RPMI7951 (cell line): ENCODE measurements at regions not wholly inside any gene's neighbourhood (a gene's known extent, or its start where the extent isn't known, plus 50 kb on each side); places are given as distances from the start of the nearest gene placed in this dataset.

Source experiments
- DNase-seq: peaks from one replicate; pipeline ENCODE4 v3.0.0-alpha.2; 2012; ENCODE audit warnings: low read depth

DNA sequence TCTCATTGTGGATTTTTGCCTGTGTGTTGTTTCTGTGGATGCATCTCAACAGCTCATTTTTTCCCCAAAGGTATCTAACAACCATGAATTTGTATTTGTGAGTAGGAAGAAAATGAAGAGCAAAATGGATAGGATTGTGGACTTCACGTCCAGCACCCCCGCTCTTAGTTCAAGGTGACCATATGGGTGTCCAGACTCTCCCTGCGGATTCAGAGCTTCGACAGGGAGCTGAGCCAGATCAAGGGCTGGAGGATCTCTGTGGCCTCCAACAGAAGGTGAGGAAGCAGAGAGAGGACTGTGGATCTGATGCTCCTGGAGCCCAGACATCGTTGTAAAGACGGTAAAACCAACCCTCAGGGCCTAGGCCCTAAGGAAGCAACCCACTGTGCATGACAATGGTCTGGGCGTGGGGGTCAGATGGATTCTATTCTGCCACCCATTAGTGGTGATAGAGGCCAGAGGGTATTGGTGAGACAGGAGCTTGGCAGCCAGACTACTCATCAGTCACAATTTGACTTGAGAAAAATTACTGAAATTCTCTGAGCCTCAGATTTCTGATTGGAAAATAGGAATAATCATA lies 659.7 kb upstream of the TMEM132C start:
- no peak for DNase-seq

GRCh38 chr12:127608359-127608758 lies 658.6 kb upstream of the TMEM132C start:
- peak; percentile 12 for DNase-seq

DNA sequence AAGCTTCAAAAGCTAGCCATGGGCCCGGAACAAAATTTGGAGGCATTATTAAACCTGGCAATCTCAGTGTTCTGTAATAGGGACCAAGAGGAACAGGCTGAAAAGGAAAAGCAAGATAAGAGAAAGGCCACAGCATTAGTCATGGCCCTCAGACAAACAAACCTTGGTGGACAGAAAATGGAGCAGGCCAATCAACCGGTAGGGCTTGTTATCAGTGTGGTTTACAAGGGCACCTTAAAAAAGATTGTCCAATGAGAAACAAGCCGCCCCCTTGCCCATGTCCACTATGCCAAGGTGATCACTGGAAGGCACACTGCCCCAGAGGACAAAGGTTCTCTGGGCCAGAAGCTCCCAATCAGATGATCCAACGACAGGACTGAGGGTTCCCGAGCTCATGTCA lies 653.9 kb upstream of the TMEM132C start:
- peak; percentile 23 for DNase-seq

GRCh38 chr12:127619869-127620734 lies 646.9 kb upstream of the TMEM132C start:
- peak; percentile 54 for DNase-seq

- DNase-seq: no peak
These were observed 646.1 kb upstream of the TMEM132C start for GRCh38 chr12:127620735-127621355.

GRCh38 chr12:127621366-127621765 lies 645.6 kb upstream of the TMEM132C start:
- no peak for DNase-seq

DNA sequence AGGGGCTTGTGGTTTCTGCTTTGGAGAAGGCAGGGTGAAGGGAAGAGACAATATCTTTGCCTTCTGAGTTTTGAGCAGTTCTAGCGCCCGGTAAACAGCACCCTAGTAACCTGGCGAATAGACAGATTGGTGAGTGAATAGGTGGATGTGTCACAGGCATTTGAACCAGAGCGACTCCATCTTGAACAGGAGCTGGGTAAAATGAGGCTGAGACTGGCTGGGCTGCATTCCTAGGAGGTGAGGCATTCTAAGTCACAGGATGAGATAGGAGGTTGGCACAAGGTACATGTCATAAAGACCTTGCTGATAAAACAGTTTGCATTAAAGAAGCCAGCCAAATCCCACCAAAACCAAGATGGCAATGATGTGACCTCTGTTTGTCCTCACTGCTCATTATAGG lies 643.6 kb upstream of the TMEM132C start:
- no peak for DNase-seq

GRCh38 chr12:127625176-127625771 lies 641.7 kb upstream of the TMEM132C start:
- DNase-seq: no peak

DNA sequence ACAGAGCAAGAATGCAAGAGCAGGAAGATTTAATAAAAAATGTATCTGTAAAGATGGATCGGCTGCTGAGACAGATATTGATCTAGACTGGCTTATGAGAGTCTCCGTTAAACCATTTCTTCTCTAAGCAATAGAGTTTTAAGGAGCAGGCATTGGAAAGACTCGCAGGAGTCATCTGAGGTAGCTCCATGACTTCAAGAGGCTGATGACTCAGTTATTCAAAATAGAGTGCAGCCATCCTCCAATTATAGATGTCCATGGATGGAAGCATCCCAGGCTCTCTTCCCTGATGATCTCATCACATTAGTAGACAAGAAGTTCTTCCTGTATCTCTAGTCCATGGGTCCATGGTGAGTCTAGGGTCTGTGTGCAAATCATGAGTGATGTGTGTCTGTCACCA lies 638.3 kb upstream of the TMEM132C start:
- DNase-seq: peak; percentile 85

GRCh38 chr12:127629066-127629820 lies 637.7 kb upstream of the TMEM132C start:
- DNase-seq: peak; percentile 61

GRCh38 chr12:127632461-127632860 lies 634.5 kb upstream of the TMEM132C start:
- no peak for DNase-seq

DNA sequence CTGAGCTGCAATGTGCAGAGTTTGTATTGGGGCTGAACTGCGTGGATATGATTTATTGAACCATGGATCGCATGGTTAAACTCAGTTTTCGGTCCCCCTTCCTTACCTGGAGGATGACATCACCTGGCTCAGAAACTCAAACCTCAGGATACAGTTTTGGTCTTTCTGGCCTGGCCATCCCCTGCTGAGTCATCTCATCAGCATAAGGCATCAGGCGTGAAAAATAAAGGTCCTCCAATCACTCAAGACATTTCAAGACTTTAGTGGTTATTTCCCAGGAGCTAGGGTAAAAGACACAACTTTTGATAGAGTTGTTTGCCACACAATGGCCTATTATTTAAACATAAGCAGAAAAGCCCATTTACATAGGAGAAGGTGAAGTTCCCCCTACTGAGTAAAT lies 631.1 kb upstream of the TMEM132C start:
- DNase-seq: no peak

DNA sequence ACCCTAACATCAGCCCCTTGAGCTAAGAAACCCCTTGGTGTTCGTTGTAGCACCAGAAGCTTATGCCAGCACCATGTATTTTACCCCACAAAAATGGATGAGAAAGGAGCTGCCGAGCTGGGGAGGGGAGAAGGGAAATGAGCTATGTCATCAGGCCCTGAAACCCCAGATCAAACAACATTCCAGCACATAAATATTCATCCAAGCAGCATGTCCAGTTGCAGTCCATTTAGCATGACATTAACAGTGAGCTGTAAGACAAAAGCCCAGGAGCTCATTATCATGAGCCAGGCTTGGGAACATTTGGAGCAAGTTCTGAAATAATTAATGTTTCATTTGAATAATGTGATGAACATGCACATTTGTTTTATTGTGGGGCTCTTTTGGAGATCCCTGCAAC lies 630.1 kb upstream of the TMEM132C start:
- no peak for DNase-seq

GRCh38 chr12:127640181-127640886 lies 626.6 kb upstream of the TMEM132C start:
- peak; percentile 73 for DNase-seq

DNA sequence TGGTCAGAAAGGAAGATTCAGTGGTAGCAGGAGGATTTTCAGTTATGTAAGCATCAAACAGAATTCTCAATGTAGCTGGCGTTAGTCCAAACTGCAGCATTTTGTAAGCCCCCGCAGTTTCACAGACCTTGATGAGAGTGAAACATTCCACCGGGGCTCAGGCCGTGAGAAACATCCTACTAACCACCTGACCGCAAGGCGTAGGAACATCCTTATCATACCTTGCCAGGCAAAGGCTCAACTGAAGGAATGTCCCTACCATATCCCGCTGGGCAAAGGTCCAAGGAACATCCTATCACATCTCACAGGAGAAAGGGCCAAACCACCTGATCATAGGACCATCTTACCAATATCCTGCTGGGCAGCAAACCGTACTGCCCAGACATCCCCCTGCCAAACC lies 624.8 kb upstream of the TMEM132C start:
- DNase-seq: no peak

GRCh38 chr12:127648321-127648720 lies 618.6 kb upstream of the TMEM132C start:
- no peak for DNase-seq

DNA sequence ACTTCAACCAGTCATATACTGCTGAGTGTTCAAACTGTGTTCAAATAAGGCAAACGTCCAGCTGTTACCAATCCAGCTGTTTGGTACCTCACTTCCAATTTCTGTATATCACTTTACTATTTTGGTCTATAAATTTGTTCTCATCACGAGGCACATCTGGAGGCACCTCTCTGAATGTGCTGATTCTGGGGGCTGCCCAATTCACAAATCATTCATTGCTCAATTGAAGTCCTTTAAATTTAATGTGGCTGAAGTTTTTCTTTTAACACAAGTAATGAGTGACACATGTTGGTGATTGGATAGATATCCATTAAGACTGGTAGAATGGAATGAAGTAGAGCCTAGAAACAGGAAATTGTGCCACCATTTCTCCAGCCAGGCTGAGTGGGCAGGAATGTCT lies 617.0 kb upstream of the TMEM132C start:
- no peak for DNase-seq

GRCh38 chr12:127650626-127651025 lies 616.3 kb upstream of the TMEM132C start:
- DNase-seq: peak; percentile 84

DNA sequence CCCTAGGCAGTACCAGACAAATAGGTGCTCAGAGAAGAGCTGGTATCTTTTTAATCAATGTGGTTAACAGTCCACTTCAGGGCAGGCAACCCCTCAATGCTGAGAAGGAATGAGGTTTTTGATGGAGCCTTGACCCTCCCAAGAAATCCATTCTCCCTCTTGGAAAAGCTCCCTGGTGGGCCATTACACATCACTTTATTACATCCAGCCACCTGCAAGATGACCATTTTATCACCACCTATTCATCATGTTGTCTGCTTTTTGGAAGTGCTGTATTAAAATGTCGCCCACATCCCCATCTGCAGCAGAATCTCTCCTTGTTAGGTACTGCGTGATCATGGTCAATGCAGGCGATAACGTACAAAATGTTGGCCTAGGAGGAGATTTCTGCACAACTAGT lies 614.7 kb upstream of the TMEM132C start:
- DNase-seq: no peak

DNA sequence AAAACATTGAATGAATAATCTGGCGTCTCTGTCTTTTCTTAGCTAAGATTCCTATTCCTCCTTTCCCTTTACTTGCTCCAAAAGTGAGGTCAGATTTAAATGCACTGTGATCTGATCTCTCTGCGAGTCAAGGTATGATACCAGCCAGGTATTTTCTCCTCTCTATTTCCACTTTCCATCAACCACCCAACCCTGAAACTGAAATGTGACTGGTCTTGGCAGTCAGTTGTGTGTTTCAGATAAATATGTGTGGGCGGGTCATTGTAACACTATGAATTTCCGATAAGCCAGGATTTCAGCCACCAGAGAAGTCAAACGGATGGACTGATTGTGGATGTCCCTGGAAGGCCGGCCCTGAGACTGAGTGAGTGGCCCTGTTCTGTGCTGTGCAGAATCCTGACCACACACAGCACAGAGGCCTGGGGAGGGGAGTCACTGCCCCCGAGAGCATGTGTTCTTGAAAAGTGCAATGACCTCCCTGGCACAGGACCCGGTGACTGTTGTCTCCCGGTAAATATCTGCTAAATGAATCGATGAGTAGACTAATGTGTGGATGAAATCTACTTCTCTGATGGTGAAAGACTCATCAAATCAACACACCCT lies 612.5 kb upstream of the TMEM132C start:
- DNase-seq: no peak

DNA sequence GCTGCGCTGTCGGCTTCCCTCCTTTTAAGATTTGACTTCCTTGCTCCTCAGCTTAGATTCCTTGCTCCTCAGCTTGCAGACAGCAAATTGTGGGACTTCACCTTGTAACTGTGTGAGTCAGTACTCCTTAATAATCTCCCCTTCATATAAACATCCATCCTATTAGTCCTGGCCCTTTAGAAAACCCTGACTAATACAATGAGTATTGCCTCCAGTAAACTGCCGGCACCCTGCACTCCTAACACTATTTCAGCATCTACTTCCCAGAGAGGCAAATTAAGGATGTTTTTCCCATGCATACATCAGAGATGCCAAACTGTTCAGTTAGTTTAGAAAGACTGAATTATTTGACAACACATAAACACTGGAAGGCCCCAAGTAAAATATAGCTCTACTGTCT lies 611.3 kb upstream of the TMEM132C start:
- no peak for DNase-seq
